ENCODE measurements at regions not wholly inside any gene's neighbourhood (a gene's known extent, or its start where the extent isn't known, plus 50 kb on each side); places are given as distances from the start of the nearest gene placed in this dataset.

GRCh38 chr3:64856106-64856505, 168.3 kb upstream of the ADAMTS9 start:
- Mint-ChIP-seq H3K9me3 (no peaks in the 10 kb centered on the region), H3K27ac (no peak overlapping the region), H3K4me1 (ENCODE audit: low read depth) (no peaks in the 10 kb centered on the region), H3K36me3 (no peaks in the 10 kb centered on the region), H3K4me3 (no peak overlapping the region), H3K27me3 (no peaks in the 10 kb centered on the region)
- DNase-seq: no peak
- intact Hi-C loops (cut with micrococcal nuclease): no loop called here
- ChIA-PET CTCF (no interaction called here), POLR2A (no interaction called here)

GRCh38 chr3:64853456-64853855, 165.7 kb upstream of the ADAMTS9 start:
- ChIA-PET POLR2A (no interaction called here), CTCF (no interaction called here)
- DNase-seq: no peak
- Mint-ChIP-seq H3K27me3 (no peaks in the 10 kb centered on the region), H3K36me3 (no peaks in the 10 kb centered on the region), H3K27ac (no peak overlapping the region), H3K4me3 (no peak overlapping the region), H3K4me1 (ENCODE audit: low read depth) (no peaks in the 10 kb centered on the region), H3K9me3 (no peaks in the 10 kb centered on the region)
- intact Hi-C loops (cut with micrococcal nuclease): no loop called here

- no peak for DNase-seq
- H3K27me3 Mint-ChIP-seq: no peaks in the 10 kb centered on the region
- H3K27ac Mint-ChIP-seq: no peak overlapping the region
- H3K9me3 Mint-ChIP-seq: no peaks in the 10 kb centered on the region
- ChIA-PET POLR2A (no interaction called here), CTCF (no interaction called here)
- H3K36me3 Mint-ChIP-seq: no peaks in the 10 kb centered on the region
- intact Hi-C loops (cut with micrococcal nuclease): no loop called here
- no peak overlapping the region for H3K4me3 Mint-ChIP-seq
- H3K4me1 Mint-ChIP-seq (ENCODE audit: low read depth): no peaks in the 10 kb centered on the region
Measured at GRCh38 chr3:64852738-64853137, 164.9 kb upstream of the ADAMTS9 start.

- Mint-ChIP-seq H3K27ac (no peak overlapping the region), H3K4me3 (no peak overlapping the region), H3K27me3 (no peaks in the 10 kb centered on the region), H3K9me3 (no peaks in the 10 kb centered on the region), H3K36me3 (no peaks in the 10 kb centered on the region), H3K4me1 (ENCODE audit: low read depth) (no peaks in the 10 kb centered on the region)
- no peak for DNase-seq
- ChIA-PET CTCF (no interaction called here), POLR2A (no interaction called here)
- intact Hi-C loops (cut with micrococcal nuclease): no loop called here
Measured at GRCh38 chr3:64848822-64849221, 161.0 kb upstream of the ADAMTS9 start.

- H3K36me3 Mint-ChIP-seq: no peaks in the 10 kb centered on the region
- intact Hi-C loops (cut with micrococcal nuclease): no loop called here
- no peaks in the 10 kb centered on the region for H3K27me3 Mint-ChIP-seq
- H3K4me1 Mint-ChIP-seq (ENCODE audit: low read depth): no peaks in the 10 kb centered on the region
- POLR2A ChIA-PET: no interaction called here
- H3K4me3 Mint-ChIP-seq: no peak overlapping the region
- CTCF ChIA-PET: no interaction called here
- no peaks in the 10 kb centered on the region for H3K9me3 Mint-ChIP-seq
- no peak for DNase-seq
- no peak overlapping the region for H3K27ac Mint-ChIP-seq
Measured at GRCh38 chr3:64848127-64848800, 160.5 kb upstream of the ADAMTS9 start.

- no peak for DNase-seq
- Mint-ChIP-seq H3K4me1 (ENCODE audit: low read depth) (no peaks in the 10 kb centered on the region), H3K36me3 (no peaks in the 10 kb centered on the region), H3K27ac (no peak overlapping the region), H3K9me3 (no peaks in the 10 kb centered on the region), H3K27me3 (no peaks in the 10 kb centered on the region), H3K4me3 (no peak overlapping the region)
- intact Hi-C loops (cut with micrococcal nuclease): no loop called here
- ChIA-PET POLR2A (interaction anchor here (0.6 kb wide), 1 partner anchor 15 kb away, joined by 3 read pairs; no protein-coding TSS in a partner anchor), CTCF (no interaction called here)
Measured at GRCh38 chr3:64844558-64844957, 156.8 kb upstream of the ADAMTS9 start.

- H3K27me3 Mint-ChIP-seq: no peaks in the 10 kb centered on the region
- intact Hi-C loops (cut with micrococcal nuclease): no loop called here
- ChIA-PET POLR2A (no interaction called here), CTCF (no interaction called here)
- no peaks in the 10 kb centered on the region for H3K36me3 Mint-ChIP-seq
- no peak for DNase-seq
- no peaks in the 10 kb centered on the region for H3K4me1 Mint-ChIP-seq (ENCODE audit: low read depth)
- no peaks in the 10 kb centered on the region for H3K9me3 Mint-ChIP-seq
- no peak overlapping the region for H3K4me3 Mint-ChIP-seq
- no peak overlapping the region for H3K27ac Mint-ChIP-seq
Measured at GRCh38 chr3:64837986-64838735, 150.4 kb upstream of the ADAMTS9 start.

GRCh38 chr3:64837126-64837738, 149.4 kb upstream of the ADAMTS9 start:
- no peaks in the 10 kb centered on the region for H3K4me1 Mint-ChIP-seq (ENCODE audit: low read depth)
- no peak for DNase-seq
- POLR2A ChIA-PET: no interaction called here
- no peaks in the 10 kb centered on the region for H3K9me3 Mint-ChIP-seq
- H3K4me3 Mint-ChIP-seq: no peak overlapping the region
- no peak overlapping the region for H3K27ac Mint-ChIP-seq
- no peaks in the 10 kb centered on the region for H3K27me3 Mint-ChIP-seq
- CTCF ChIA-PET: no interaction called here
- no peaks in the 10 kb centered on the region for H3K36me3 Mint-ChIP-seq
- intact Hi-C loops (cut with micrococcal nuclease): no loop called here

GRCh38 chr3:64836097-64836496, 148.3 kb upstream of the ADAMTS9 start:
- H3K4me1 Mint-ChIP-seq (ENCODE audit: low read depth): no peaks in the 10 kb centered on the region
- H3K27ac Mint-ChIP-seq: no peak overlapping the region
- POLR2A ChIA-PET: no interaction called here
- no peaks in the 10 kb centered on the region for H3K36me3 Mint-ChIP-seq
- H3K4me3 Mint-ChIP-seq: no peak overlapping the region
- CTCF ChIA-PET: no interaction called here
- no peaks in the 10 kb centered on the region for H3K27me3 Mint-ChIP-seq
- H3K9me3 Mint-ChIP-seq: no peaks in the 10 kb centered on the region
- intact Hi-C loops (cut with micrococcal nuclease): no loop called here
- no peak for DNase-seq

GRCh38 chr3:64832098-64832497, 144.3 kb upstream of the ADAMTS9 start:
- ChIA-PET POLR2A (no interaction called here), CTCF (no interaction called here)
- no peak overlapping the region for H3K4me3 Mint-ChIP-seq
- no peak overlapping the region for H3K27ac Mint-ChIP-seq
- no peak for DNase-seq
- intact Hi-C loops (cut with micrococcal nuclease): no loop called here
- H3K9me3 Mint-ChIP-seq: no peaks in the 10 kb centered on the region
- H3K36me3 Mint-ChIP-seq: no peaks in the 10 kb centered on the region
- H3K4me1 Mint-ChIP-seq (ENCODE audit: low read depth): no peaks in the 10 kb centered on the region
- H3K27me3 Mint-ChIP-seq: no peaks in the 10 kb centered on the region

GRCh38 chr3:64830681-64831080, 142.9 kb upstream of the ADAMTS9 start:
- Mint-ChIP-seq H3K4me1 (ENCODE audit: low read depth) (no peaks in the 10 kb centered on the region), H3K9me3 (no peaks in the 10 kb centered on the region), H3K36me3 (no peaks in the 10 kb centered on the region), H3K4me3 (no peak overlapping the region), H3K27ac (no peak overlapping the region), H3K27me3 (no peaks in the 10 kb centered on the region)
- no peak for DNase-seq
- POLR2A ChIA-PET: no interaction called here
- intact Hi-C loops (cut with micrococcal nuclease): no loop called here
- CTCF ChIA-PET: no interaction called here

GRCh38 chr3:64829331-64829730, 141.5 kb upstream of the ADAMTS9 start:
- DNase-seq: no peak
- intact Hi-C loops (cut with micrococcal nuclease): no loop called here
- ChIA-PET POLR2A (interaction anchor here (0.8 kb wide), 1 partner anchor 15 kb away, joined by 3 read pairs; no protein-coding TSS in a partner anchor), CTCF (no interaction called here)
- Mint-ChIP-seq H3K4me3 (no peak overlapping the region), H3K27ac (no peak overlapping the region), H3K9me3 (no peaks in the 10 kb centered on the region), H3K27me3 (no peaks in the 10 kb centered on the region), H3K4me1 (ENCODE audit: low read depth) (no peaks in the 10 kb centered on the region), H3K36me3 (no peaks in the 10 kb centered on the region)

- Mint-ChIP-seq H3K4me3 (no peak overlapping the region), H3K9me3 (no peaks in the 10 kb centered on the region), H3K4me1 (ENCODE audit: low read depth) (no peaks in the 10 kb centered on the region), H3K27me3 (no peaks in the 10 kb centered on the region), H3K27ac (no peak overlapping the region), H3K36me3 (no peaks in the 10 kb centered on the region)
- DNase-seq: no peak
- intact Hi-C loops (cut with micrococcal nuclease): no loop called here
- ChIA-PET CTCF (no interaction called here), POLR2A (no interaction called here)
Measured at GRCh38 chr3:64828276-64828675, 140.5 kb upstream of the ADAMTS9 start.

Data from activated CD4-positive, alpha-beta memory T cell treated with anti-CD3 and anti-CD28 coated beads for 36 hours (primary cell).